ENCODE measurements at regions not wholly inside any gene's neighbourhood (a gene's known extent, or its start where the extent isn't known, plus 50 kb on each side); places are given as distances from the start of the nearest gene placed in this dataset.

- DNase-seq (ENCODE audit: low spot score in 2 of 2): no peak
- intact Hi-C loops (cut with DNase I): no loop called here
- H3K9me3 ChIP-seq: no peaks in the 10 kb centered on the region
- H3K36me3 ChIP-seq: no peaks in the 10 kb centered on the region
- H3K27ac ChIP-seq: no peak overlapping the region
- no peak for TF ChIP-seq CTCF (IDR thresholded peaks at IDR 0.05)
- H3K4me1 ChIP-seq: no peaks in the 10 kb centered on the region
- no peaks in the 10 kb centered on the region for H3K27me3 ChIP-seq
- no peak overlapping the region for H3K4me3 ChIP-seq
Measured at GRCh38 chr2:212843409-212844199, 305.0 kb upstream of the ERBB4 start.

GRCh38 chr2:212842544-212843185 lies 304.1 kb upstream of the ERBB4 start:
- Histone ChIP-seq H3K4me3 (no peak overlapping the region), H3K9me3 (no peaks in the 10 kb centered on the region), H3K27ac (no peak overlapping the region), H3K36me3 (no peaks in the 10 kb centered on the region), H3K4me1 (no peaks in the 10 kb centered on the region), H3K27me3 (no peaks in the 10 kb centered on the region)
- intact Hi-C loops (cut with DNase I): no loop called here
- DNase-seq (ENCODE audit: low spot score in 2 of 2): no peak
- TF ChIP-seq CTCF (IDR thresholded peaks at IDR 0.05): no peak

GRCh38 chr2:212841460-212841859 lies 302.9 kb upstream of the ERBB4 start:
- Histone ChIP-seq H3K4me3 (no peak overlapping the region), H3K9me3 (no peaks in the 10 kb centered on the region), H3K27ac (no peak overlapping the region), H3K4me1 (no peaks in the 10 kb centered on the region), H3K36me3 (no peaks in the 10 kb centered on the region), H3K27me3 (no peaks in the 10 kb centered on the region)
- no peak for DNase-seq (ENCODE audit: low spot score in 2 of 2)
- TF ChIP-seq CTCF (IDR thresholded peaks at IDR 0.05): no peak
- intact Hi-C loops (cut with DNase I): no loop called here

- H3K36me3 ChIP-seq: no peaks in the 10 kb centered on the region
- H3K4me1 ChIP-seq: no peaks in the 10 kb centered on the region
- no peak for DNase-seq (ENCODE audit: low spot score in 2 of 2)
- H3K27me3 ChIP-seq: no peaks in the 10 kb centered on the region
- H3K9me3 ChIP-seq: peaks cover 4 to 7% of the 10 kb centered on the region in 2 donors
- TF ChIP-seq CTCF (IDR thresholded peaks at IDR 0.05): no peak
- intact Hi-C loops (cut with DNase I): no loop called here
- no peak overlapping the region for H3K4me3 ChIP-seq
- no peak overlapping the region for H3K27ac ChIP-seq
Measured at GRCh38 chr2:212832211-212833195, 293.9 kb upstream of the ERBB4 start.

GRCh38 chr2:212831671-212832199 lies 293.1 kb upstream of the ERBB4 start:
- DNase-seq (ENCODE audit: low spot score in 2 of 2): no peak

More at GRCh38 chr2:212831671-212832199, 293.1 kb upstream of the ERBB4 start:
- TF ChIP-seq CTCF (IDR thresholded peaks at IDR 0.05): no peak
- Histone ChIP-seq H3K9me3 (peaks cover 4 to 7% of the 10 kb centered on the region in 2 donors), H3K4me1 (no peaks in the 10 kb centered on the region), H3K27ac (no peak overlapping the region), H3K36me3 (no peaks in the 10 kb centered on the region), H3K4me3 (no peak overlapping the region), H3K27me3 (no peaks in the 10 kb centered on the region)
- intact Hi-C loops (cut with DNase I): no loop called here

Data from ascending aorta (tissue), 2 donors.